CD4-positive, CD25-positive, alpha-beta regulatory T cell (primary cell): ENCODE measurements at regions not wholly inside any gene's neighbourhood (a gene's known extent, or its start where the extent isn't known, plus 50 kb on each side); places are given as distances from the start of the nearest gene placed in this dataset.
"Not testable (repeated sequence)": the region's sequence is repeated elsewhere in the genome, so short reads cannot be mapped to it uniquely, and the experiment has no call there.

Source experiments
- ATAC-seq, 2 donors: fragments of 150-1000 bp; cut with Tn5 transposase; one replicate each; pipeline ENCODE4 v1.10.0; 2021; ENCODE audit warnings: low read depth in 2 of 2, moderate number of reproducible peaks in 2 of 2, moderate library complexity in 1 of 2
- DNase-seq, 3 donors: peaks; one replicate each; pipeline versions ENCODE4 v3.0.0 to v3.0.0-alpha.2; 2012 to 2022; ENCODE audit warnings: mixed read lengths in 1 of 3
- H3K27ac ChIP-seq: one replicate; pipeline ENCODE4 v1.7.0; 2013; ENCODE audit warnings: mild to moderate bottlenecking, low read length; ENCODE audit not compliant: insufficient read depth, poor library complexity, severe bottlenecking
- H3K27me3 ChIP-seq: one replicate; pipeline ENCODE4 v1.7.0; 2013; ENCODE audit warnings: low read length; ENCODE audit not compliant: control insufficient read depth, insufficient read depth
- H3K36me3 ChIP-seq: one replicate; pipeline ENCODE4 v1.7.0; 2013; ENCODE audit warnings: mild to moderate bottlenecking, low read length, moderate library complexity; ENCODE audit not compliant: control insufficient read depth, insufficient read depth
- H3K4me1 ChIP-seq: 2 replicates; pipeline ENCODE4 v1.7.0; 2013; ENCODE audit warnings: mild to moderate bottlenecking, low read length; ENCODE audit not compliant: insufficient read depth, control insufficient read depth, poor library complexity, severe bottlenecking
- H3K4me3 ChIP-seq: one replicate; pipeline ENCODE4 v1.7.0; 2013; ENCODE audit warnings: low read depth, mild to moderate bottlenecking, low read length, moderate library complexity
- H3K9me3 ChIP-seq, 2 experiments: 1 replicate in 1 of 2; 2 replicates in 1 of 2; pipeline ENCODE4 v1.7.0; 2013; ENCODE audit warnings: low read length in 2 of 2, mild to moderate bottlenecking in 1 of 2, moderate library complexity in 1 of 2; ENCODE audit not compliant: control insufficient read depth in 2 of 2
- H3K27ac Mint-ChIP-seq, 3 donors: one replicate each; pipeline ENCODE4 v1.8.0; 2020 to 2022; ENCODE audit warnings: mild to moderate bottlenecking in 3 of 3, mixed read lengths in 3 of 3, moderate library complexity in 2 of 3
- H3K27me3 Mint-ChIP-seq: one replicate; pipeline ENCODE4 v1.8.0; 2022; ENCODE audit warnings: mild to moderate bottlenecking, mixed read lengths
- H3K36me3 Mint-ChIP-seq: one replicate; pipeline ENCODE4 v1.8.0; 2020; ENCODE audit warnings: mixed read lengths
- H3K4me1 Mint-ChIP-seq, 4 donors: one replicate each; pipeline ENCODE4 v1.8.0; 2020 to 2022; ENCODE audit warnings: mixed read lengths in 4 of 4, mild to moderate bottlenecking in 1 of 4
- H3K4me3 Mint-ChIP-seq, 4 donors: one replicate each; pipeline ENCODE4 v1.8.0; 2020 to 2022; ENCODE audit warnings: mild to moderate bottlenecking in 4 of 4, mixed read lengths in 4 of 4, moderate library complexity in 3 of 4
- H3K9me3 Mint-ChIP-seq, 7 donors: one replicate each; pipeline ENCODE4 v1.8.0; 2020 to 2022; ENCODE audit warnings: mixed read lengths in 7 of 7, mild to moderate bottlenecking in 3 of 7, moderate library complexity in 2 of 7

GRCh38 chr2:87638872-87639271 is 109.0 kb upstream of the PLGLB2 start:
- H3K36me3 Mint-ChIP-seq, H3K27me3 Mint-ChIP-seq, H3K36me3 ChIP-seq, H3K9me3 Mint-ChIP-seq, H3K4me3 Mint-ChIP-seq, H3K27me3 ChIP-seq, H3K4me1 ChIP-seq, DNase-seq, ATAC-seq, H3K27ac ChIP-seq, H3K9me3 ChIP-seq, H3K27ac Mint-ChIP-seq, H3K4me3 ChIP-seq, H3K4me1 Mint-ChIP-seq: not testable (repeated sequence)

DNA sequence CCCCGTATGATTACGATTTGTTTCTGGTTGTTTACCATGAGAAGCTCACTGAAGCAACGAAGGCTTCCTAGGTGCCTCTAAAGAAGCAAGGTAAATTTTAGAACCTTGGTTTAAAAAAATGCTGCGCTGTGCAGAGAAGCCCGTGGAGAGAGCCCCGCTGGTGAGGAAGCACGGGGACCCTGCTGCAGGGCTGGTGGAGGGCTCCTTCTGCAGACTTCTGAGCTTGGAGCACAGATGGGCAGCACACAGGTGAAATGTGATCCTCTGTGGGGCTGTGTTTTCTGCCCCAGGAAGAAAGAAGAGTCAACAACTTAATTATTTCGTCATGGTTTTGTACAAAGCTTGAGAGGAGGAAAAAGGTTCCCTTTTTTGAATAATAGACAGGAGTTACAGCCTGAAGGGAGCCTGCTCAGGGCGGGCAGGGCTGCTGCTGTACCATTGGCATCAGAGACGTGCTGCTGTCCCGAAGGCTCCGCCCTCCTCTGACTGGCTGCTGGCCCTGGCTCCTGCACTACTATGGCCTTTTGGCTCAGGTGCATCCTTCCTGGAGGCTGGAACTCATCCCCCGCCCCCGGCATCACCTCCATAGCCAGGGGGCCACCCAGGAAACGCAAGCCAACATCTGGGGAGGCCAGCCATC is 108.0 kb upstream of the PLGLB2 start:
- not testable (repeated sequence) for H3K4me3 Mint-ChIP-seq, H3K9me3 Mint-ChIP-seq, H3K4me1 Mint-ChIP-seq, ATAC-seq, H3K27ac Mint-ChIP-seq, H3K27me3 Mint-ChIP-seq, H3K27ac ChIP-seq, H3K4me3 ChIP-seq, H3K36me3 Mint-ChIP-seq, H3K9me3 ChIP-seq, DNase-seq, H3K4me1 ChIP-seq, H3K36me3 ChIP-seq, H3K27me3 ChIP-seq

- not testable (repeated sequence) for ATAC-seq, H3K27me3 Mint-ChIP-seq, H3K36me3 ChIP-seq, H3K27ac ChIP-seq, H3K4me1 ChIP-seq, H3K4me3 ChIP-seq, H3K27ac Mint-ChIP-seq, H3K4me1 Mint-ChIP-seq, H3K9me3 ChIP-seq, DNase-seq, H3K4me3 Mint-ChIP-seq, H3K36me3 Mint-ChIP-seq, H3K9me3 Mint-ChIP-seq, H3K27me3 ChIP-seq
These were observed 106.8 kb upstream of the PLGLB2 start for GRCh38 chr2:87640961-87641563.

DNA sequence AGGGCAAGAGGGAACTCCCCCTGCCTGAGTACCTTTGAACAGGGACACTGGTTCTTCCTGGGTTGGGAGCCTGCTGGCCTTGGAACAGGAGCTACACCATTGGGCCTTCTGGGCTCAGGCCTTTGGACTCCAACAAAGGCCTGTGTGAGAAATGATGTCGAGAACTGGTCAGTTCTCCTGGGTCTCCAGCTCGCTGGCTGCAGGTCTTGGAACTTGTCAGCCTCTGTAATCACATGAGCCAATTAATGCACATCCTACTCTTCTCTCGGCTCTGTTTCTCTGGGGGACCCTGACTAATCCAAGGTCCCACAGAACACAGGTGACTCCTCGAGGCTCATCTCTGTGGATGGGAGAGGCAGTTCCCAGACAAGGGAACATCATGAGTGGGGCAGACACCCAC is 104.7 kb upstream of the PLGLB2 start:
- H3K36me3 ChIP-seq, H3K4me3 Mint-ChIP-seq, H3K4me3 ChIP-seq, H3K9me3 Mint-ChIP-seq, ATAC-seq, DNase-seq, H3K27ac ChIP-seq, H3K27ac Mint-ChIP-seq, H3K36me3 Mint-ChIP-seq, H3K4me1 Mint-ChIP-seq, H3K4me1 ChIP-seq, H3K27me3 Mint-ChIP-seq, H3K27me3 ChIP-seq, H3K9me3 ChIP-seq: not testable (repeated sequence)

- not testable (repeated sequence) for H3K4me1 ChIP-seq, H3K9me3 Mint-ChIP-seq, H3K27me3 ChIP-seq, H3K4me1 Mint-ChIP-seq, H3K27ac Mint-ChIP-seq, ATAC-seq, H3K36me3 Mint-ChIP-seq, H3K27me3 Mint-ChIP-seq, DNase-seq, H3K4me3 ChIP-seq, H3K27ac ChIP-seq, H3K36me3 ChIP-seq, H3K4me3 Mint-ChIP-seq, H3K9me3 ChIP-seq
These were observed 100.0 kb upstream of the PLGLB2 start for GRCh38 chr2:87647737-87648498.

GRCh38 chr2:87648815-87649214 is 99.1 kb upstream of the PLGLB2 start:
- not testable (repeated sequence) for H3K9me3 ChIP-seq, H3K9me3 Mint-ChIP-seq, H3K27ac ChIP-seq, H3K36me3 Mint-ChIP-seq, H3K27me3 Mint-ChIP-seq, ATAC-seq, H3K27me3 ChIP-seq, H3K4me3 Mint-ChIP-seq, H3K36me3 ChIP-seq, H3K4me3 ChIP-seq, DNase-seq, H3K4me1 Mint-ChIP-seq, H3K4me1 ChIP-seq, H3K27ac Mint-ChIP-seq

DNA sequence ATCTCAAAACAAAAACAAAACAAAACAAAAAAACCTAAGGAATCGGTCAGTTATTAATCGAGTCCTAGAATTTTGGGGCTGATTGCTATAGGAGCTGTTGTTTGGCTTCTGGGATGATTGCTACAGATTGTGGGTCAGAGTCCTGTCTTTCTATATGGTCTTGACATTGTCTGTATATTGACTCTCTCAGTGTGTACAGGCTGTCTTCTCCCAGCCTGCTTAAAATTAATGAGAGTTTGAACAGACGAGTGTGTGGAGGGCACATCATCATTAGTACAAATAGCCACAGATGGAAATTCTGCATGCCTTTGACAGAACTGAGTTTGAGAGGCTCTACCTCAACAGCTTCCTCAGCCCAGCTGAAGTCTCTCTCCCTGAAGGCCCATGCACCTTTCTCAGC is 98.0 kb upstream of the PLGLB2 start:
- not testable (repeated sequence) for H3K4me3 Mint-ChIP-seq, H3K27ac ChIP-seq, H3K9me3 ChIP-seq, H3K36me3 ChIP-seq, H3K4me1 Mint-ChIP-seq, H3K27ac Mint-ChIP-seq, DNase-seq, H3K27me3 Mint-ChIP-seq, H3K4me3 ChIP-seq, ATAC-seq, H3K27me3 ChIP-seq, H3K4me1 ChIP-seq, H3K9me3 Mint-ChIP-seq, H3K36me3 Mint-ChIP-seq

- not testable (repeated sequence) for H3K9me3 Mint-ChIP-seq, H3K27ac Mint-ChIP-seq, H3K36me3 Mint-ChIP-seq, DNase-seq, H3K4me3 ChIP-seq, H3K9me3 ChIP-seq, H3K27ac ChIP-seq, H3K4me1 ChIP-seq, H3K4me3 Mint-ChIP-seq, H3K36me3 ChIP-seq, ATAC-seq, H3K4me1 Mint-ChIP-seq, H3K27me3 ChIP-seq, H3K27me3 Mint-ChIP-seq
These were observed 97.0 kb upstream of the PLGLB2 start for GRCh38 chr2:87650837-87651236.
